Neural progenitor cell (in vitro differentiated cells): ENCODE measurements at regions not wholly inside any gene's neighbourhood (a gene's known extent, or its start where the extent isn't known, plus 50 kb on each side); places are given as distances from the start of the nearest gene placed in this dataset.

Experiments
- DNase-seq: peaks from one replicate; pipeline ENCODE4 v3.0.0-alpha.2; 2016; ENCODE audit warnings: low spot score
- H2AFZ ChIP-seq: fragments of 200-600 bp; sonication (generic); replicated peaks from 2 replicates; pipeline ENCODE4 v1.6.1; 2016; ENCODE audit warnings: antibody characterized with exemption
- H3F3A ChIP-seq: fragments of 200-600 bp; sonication (generic); 2 replicates; pipeline ENCODE4 v1.6.1; 2016; ENCODE audit warnings: antibody characterized with exemption, low read depth
- H3K27ac ChIP-seq: fragments of 200-600 bp; sonication (generic); 2 replicates; pipeline ENCODE4 v1.5.1; 2016; ENCODE audit warnings: mild to moderate bottlenecking
- H3K27me3 ChIP-seq: fragments of 200-600 bp; sonication (generic); 2 replicates; pipeline ENCODE4 v1.6.1; 2016; ENCODE audit warnings: mild to moderate bottlenecking, moderate library complexity
- H3K36me3 ChIP-seq: fragments of 200-600 bp; sonication (generic); 2 replicates; pipeline ENCODE4 v1.5.1; 2016
- H3K4me1 ChIP-seq: fragments of 200-600 bp; sonication (generic); 2 replicates; pipeline ENCODE4 v1.6.1; 2016; ENCODE audit warnings: mixed run types
- H3K4me2 ChIP-seq: fragments of 200-600 bp; sonication (generic); 2 replicates; pipeline ENCODE4 v1.6.1; 2016
- H3K4me3 ChIP-seq: fragments of 200-600 bp; sonication (generic); 2 replicates; pipeline ENCODE4 v1.5.1; 2016
- H3K79me2 ChIP-seq: fragments of 200-600 bp; sonication (generic); 2 replicates; pipeline ENCODE4 v1.6.1; 2016; ENCODE audit warnings: low read depth
- H3K9ac ChIP-seq: fragments of 200-600 bp; sonication (generic); 2 replicates; pipeline ENCODE4 v1.6.1; 2016
- H3K9me3 ChIP-seq: fragments of 200-600 bp; sonication (generic); 2 replicates; pipeline ENCODE4 v1.5.1; 2016; ENCODE audit warnings: low read depth
- H4K20me1 ChIP-seq: fragments of 200-600 bp; sonication (generic); 2 replicates; pipeline ENCODE4 v1.6.1; 2016; ENCODE audit warnings: low read depth
- H3K27ac Mint-ChIP-seq: 3 replicates; pipeline ENCODE4 v1.8.0; 2021; ENCODE audit warnings: mixed read lengths
- H3K27me3 Mint-ChIP-seq: 2 replicates; pipeline ENCODE4 v1.8.0; 2022; ENCODE audit warnings: low read depth, mild to moderate bottlenecking, inconsistent platforms, moderate library complexity, mixed read lengths; ENCODE audit not compliant: insufficient read depth
- H3K36me3 Mint-ChIP-seq: 3 replicates; pipeline ENCODE4 v1.8.0; 2021; ENCODE audit warnings: mixed read lengths
- H3K4me1 Mint-ChIP-seq: 3 replicates; pipeline ENCODE4 v1.8.0; 2021; ENCODE audit warnings: mixed read lengths
- H3K4me3 Mint-ChIP-seq: 3 replicates; pipeline ENCODE4 v1.8.0; 2021; ENCODE audit warnings: mild to moderate bottlenecking, moderate library complexity, mixed read lengths
- H3K9me3 Mint-ChIP-seq: 3 replicates; pipeline ENCODE4 v1.8.0; 2020; ENCODE audit warnings: mixed read lengths
- CTCF ChIP-seq: fragments of 200-600 bp; sonication (generic); IDR thresholded peaks from 2 replicates; pipeline ENCODE4 v1.5.1; 2017; ENCODE audit warnings: antibody characterized with exemption, mild to moderate bottlenecking
- EZH2 ChIP-seq: fragments of 200-600 bp; sonication (generic); IDR thresholded peaks from 2 replicates; pipeline ENCODE4 v1.6.1; 2017; ENCODE audit warnings: antibody characterized with exemption, mild to moderate bottlenecking, moderate library complexity
- EZH2phosphoT487 ChIP-seq: fragments of 200-600 bp; sonication (generic); IDR thresholded peaks from 2 replicates; pipeline ENCODE4 v1.6.1; 2017; ENCODE audit warnings: antibody characterized with exemption

- Histone ChIP-seq H3K79me2 (no peaks in the 10 kb centered on the region), H4K20me1 (peaks cover 26% of the 10 kb centered on the region), H3K4me2 (peak overlapping the region; percentile 74), H3K9me3 (no peaks in the 10 kb centered on the region), H3K4me3 (peak overlapping the region; percentile 36), H3K36me3 (no peaks in the 10 kb centered on the region), H2AFZ (no peak overlapping the region), H3K4me1 (peaks cover 19% of the 10 kb centered on the region), H3K9ac (no peak overlapping the region), H3K27ac (no peak overlapping the region), H3K27me3 (peaks cover 29% of the 10 kb centered on the region), H3F3A (peaks cover 4% of the 10 kb centered on the region)
- Mint-ChIP-seq H3K4me3 (peak overlapping the region; percentile 52), H3K36me3 (no peaks in the 10 kb centered on the region), H3K27me3 (peaks cover 33% of the 10 kb centered on the region), H3K4me1 (peaks cover 50% of the 10 kb centered on the region), H3K27ac (no peak overlapping the region), H3K9me3 (no peaks in the 10 kb centered on the region)
- no peak for DNase-seq
- peak; percentile 47 for TF ChIP-seq EZH2
- peak; percentile 34 for TF ChIP-seq EZH2phosphoT487
- TF ChIP-seq CTCF = no peak
These were observed 190.6 kb upstream of the CIBAR2 start for GRCh38 chr16:85302848-85303353.

GRCh38 chr16:85303354-85303883, 191.1 kb upstream of the CIBAR2 start:
- H3K36me3 ChIP-seq = no peaks in the 10 kb centered on the region
- H3K9ac ChIP-seq = no peak overlapping the region
- peaks cover 4% of the 10 kb centered on the region for H3F3A ChIP-seq
- peaks cover 19% of the 10 kb centered on the region for H3K4me1 ChIP-seq
- H3K9me3 Mint-ChIP-seq = no peaks in the 10 kb centered on the region
- DNase-seq = peak; percentile 80
- H3K4me1 Mint-ChIP-seq = peaks cover 55% of the 10 kb centered on the region
- H4K20me1 ChIP-seq = peaks cover 26% of the 10 kb centered on the region
- peaks cover 34% of the 10 kb centered on the region for H3K27me3 Mint-ChIP-seq
- H3K27ac ChIP-seq = no peak overlapping the region
- H3K4me3 Mint-ChIP-seq = no peak overlapping the region
- H3K4me2 ChIP-seq = peak overlapping the region; percentile 74
- peaks cover 29% of the 10 kb centered on the region for H3K27me3 ChIP-seq
- TF ChIP-seq EZH2 (no peak), CTCF (peak; percentile 98)
- no peaks in the 10 kb centered on the region for H3K79me2 ChIP-seq
- H3K36me3 Mint-ChIP-seq = no peaks in the 10 kb centered on the region
- H3K27ac Mint-ChIP-seq = no peak overlapping the region
- H3K9me3 ChIP-seq = no peaks in the 10 kb centered on the region
- H2AFZ ChIP-seq = no peak overlapping the region
- H3K4me3 ChIP-seq = peak overlapping the region; percentile 36

GRCh38 chr16:85304337-85304736, 192.1 kb upstream of the CIBAR2 start:
- H3K4me3 ChIP-seq = no peak overlapping the region
- peaks cover 4% of the 10 kb centered on the region for H3F3A ChIP-seq
- Mint-ChIP-seq H3K27ac (no peak overlapping the region), H3K4me1 (peaks cover 60% of the 10 kb centered on the region), H3K9me3 (no peaks in the 10 kb centered on the region), H3K4me3 (no peak overlapping the region), H3K27me3 (peaks cover 36% of the 10 kb centered on the region), H3K36me3 (no peaks in the 10 kb centered on the region)
- DNase-seq = no peak
- H3K79me2 ChIP-seq = no peaks in the 10 kb centered on the region
- H3K36me3 ChIP-seq = no peaks in the 10 kb centered on the region
- H3K4me1 ChIP-seq = peaks cover 19% of the 10 kb centered on the region
- peaks cover 29% of the 10 kb centered on the region for H3K27me3 ChIP-seq
- H4K20me1 ChIP-seq = peaks cover 26% of the 10 kb centered on the region
- TF ChIP-seq EZH2 = no peak
- TF ChIP-seq CTCF = no peak
- TF ChIP-seq EZH2phosphoT487 = no peak
- no peak overlapping the region for H3K9ac ChIP-seq
- H3K9me3 ChIP-seq = no peaks in the 10 kb centered on the region
- H2AFZ ChIP-seq = no peak overlapping the region
- no peak overlapping the region for H3K27ac ChIP-seq
- H3K4me2 ChIP-seq = no peak overlapping the region
